ENCODE measurements at regions not wholly inside any gene's neighbourhood (a gene's known extent, or its start where the extent isn't known, plus 50 kb on each side); places are given as distances from the start of the nearest gene placed in this dataset.
"Not testable (repeated sequence)": the region's sequence is repeated elsewhere in the genome, so short reads cannot be mapped to it uniquely, and the experiment has no call there.

DNA sequence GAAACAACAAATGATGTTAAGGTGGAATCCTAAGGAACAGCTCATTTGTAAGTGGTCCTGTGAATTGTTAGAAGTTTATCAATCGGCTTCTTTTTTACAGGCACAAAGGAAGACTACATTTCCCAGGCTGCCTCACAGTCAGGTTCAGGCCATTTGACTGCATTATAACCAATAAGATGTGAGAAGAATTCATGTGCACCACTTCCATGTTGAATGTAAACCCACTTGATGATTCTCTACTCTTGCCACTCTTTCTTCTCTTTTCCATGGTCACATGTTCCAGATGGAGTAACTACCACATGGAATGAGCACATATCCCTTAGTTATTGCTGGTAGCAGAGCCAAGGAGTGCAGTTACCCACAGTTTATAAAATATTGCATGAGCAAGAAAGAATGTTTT lies 67.1 kb upstream of the GZMB start:
- Mint-ChIP-seq H3K27ac (ENCODE audit: unreplicated experiment) (no peak overlapping the region), H3K36me3 (ENCODE audit: unreplicated experiment) (no peaks in the 10 kb centered on the region), H3K4me1 (ENCODE audit: unreplicated experiment) (no peaks in the 10 kb centered on the region), H3K9me3 (ENCODE audit: unreplicated experiment) (no peaks in the 10 kb centered on the region), H3K4me3 (ENCODE audit: unreplicated experiment) (no peak overlapping the region), H3K27me3 (ENCODE audit: unreplicated experiment) (no peaks in the 10 kb centered on the region)
- DNase-seq (ENCODE audit: extremely low spot score, unreplicated experiment) = no peak
- TF ChIP-seq, protein P1, sequence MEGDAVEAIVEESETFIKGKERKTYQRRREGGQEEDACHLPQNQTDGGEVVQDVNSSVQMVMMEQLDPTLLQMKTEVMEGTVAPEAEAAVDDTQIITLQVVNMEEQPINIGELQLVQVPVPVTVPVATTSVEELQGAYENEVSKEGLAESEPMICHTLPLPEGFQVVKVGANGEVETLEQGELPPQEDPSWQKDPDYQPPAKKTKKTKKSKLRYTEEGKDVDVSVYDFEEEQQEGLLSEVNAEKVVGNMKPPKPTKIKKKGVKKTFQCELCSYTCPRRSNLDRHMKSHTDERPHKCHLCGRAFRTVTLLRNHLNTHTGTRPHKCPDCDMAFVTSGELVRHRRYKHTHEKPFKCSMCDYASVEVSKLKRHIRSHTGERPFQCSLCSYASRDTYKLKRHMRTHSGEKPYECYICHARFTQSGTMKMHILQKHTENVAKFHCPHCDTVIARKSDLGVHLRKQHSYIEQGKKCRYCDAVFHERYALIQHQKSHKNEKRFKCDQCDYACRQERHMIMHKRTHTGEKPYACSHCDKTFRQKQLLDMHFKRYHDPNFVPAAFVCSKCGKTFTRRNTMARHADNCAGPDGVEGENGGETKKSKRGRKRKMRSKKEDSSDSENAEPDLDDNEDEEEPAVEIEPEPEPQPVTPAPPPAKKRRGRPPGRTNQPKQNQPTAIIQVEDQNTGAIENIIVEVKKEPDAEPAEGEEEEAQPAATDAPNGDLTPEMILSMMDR (IDR thresholded peaks at IDR 0.05) = no peak

DNA sequence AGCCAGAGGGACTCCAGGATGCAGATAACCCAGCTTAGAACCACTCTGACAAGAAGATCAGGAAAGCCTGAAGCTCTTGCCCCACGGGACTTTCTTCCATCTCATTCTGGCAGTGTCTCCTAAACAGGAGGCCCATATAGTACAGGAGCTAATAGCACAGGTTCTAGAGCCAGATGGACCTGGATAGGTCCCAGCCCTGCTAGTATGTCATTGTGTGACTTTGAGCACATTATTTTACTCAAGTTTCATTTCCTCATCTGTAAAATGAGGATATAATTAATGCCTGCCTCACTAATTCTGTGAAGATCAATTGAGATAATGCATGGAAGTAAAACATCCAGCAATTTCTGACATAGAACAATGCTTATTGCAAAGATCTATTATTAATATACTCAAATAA lies 66.5 kb upstream of the GZMB start:
- no peak for DNase-seq (ENCODE audit: extremely low spot score, unreplicated experiment)
- Mint-ChIP-seq H3K4me3 (ENCODE audit: unreplicated experiment) (no peak overlapping the region), H3K4me1 (ENCODE audit: unreplicated experiment) (no peaks in the 10 kb centered on the region), H3K27ac (ENCODE audit: unreplicated experiment) (no peak overlapping the region), H3K9me3 (ENCODE audit: unreplicated experiment) (no peaks in the 10 kb centered on the region), H3K27me3 (ENCODE audit: unreplicated experiment) (no peaks in the 10 kb centered on the region), H3K36me3 (ENCODE audit: unreplicated experiment) (no peaks in the 10 kb centered on the region)
- TF ChIP-seq, protein P1 (IDR thresholded peaks at IDR 0.05) = no peak

DNA sequence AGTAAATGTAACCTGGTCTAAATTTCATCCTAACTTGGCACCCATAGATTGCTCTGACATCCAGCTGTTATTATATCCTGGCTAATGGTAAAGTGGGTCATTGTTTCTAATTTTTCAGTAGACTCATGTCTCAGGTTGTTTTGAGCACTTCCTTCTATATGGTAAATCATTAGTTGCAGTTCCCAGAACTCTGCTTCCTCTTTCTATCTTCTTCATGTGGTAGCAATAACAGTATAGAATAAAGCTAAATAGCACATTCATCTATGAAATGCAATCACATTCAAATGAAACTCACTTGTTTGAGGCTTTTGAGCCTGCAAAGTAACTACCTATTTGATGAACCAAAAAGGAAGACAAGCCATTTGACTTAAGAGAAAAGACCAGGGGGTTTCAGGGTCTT lies 65.1 kb upstream of the GZMB start:
- TF ChIP-seq, protein P1 (IDR thresholded peaks at IDR 0.05) = no peak
- H3K9me3 Mint-ChIP-seq (ENCODE audit: unreplicated experiment) = no peaks in the 10 kb centered on the region
- no peaks in the 10 kb centered on the region for H3K36me3 Mint-ChIP-seq (ENCODE audit: unreplicated experiment)
- H3K27me3 Mint-ChIP-seq (ENCODE audit: unreplicated experiment) = no peaks in the 10 kb centered on the region
- DNase-seq (ENCODE audit: extremely low spot score, unreplicated experiment) = no peak
- H3K27ac Mint-ChIP-seq (ENCODE audit: unreplicated experiment) = no peak overlapping the region
- no peak overlapping the region for H3K4me3 Mint-ChIP-seq (ENCODE audit: unreplicated experiment)
- no peaks in the 10 kb centered on the region for H3K4me1 Mint-ChIP-seq (ENCODE audit: unreplicated experiment)

DNA sequence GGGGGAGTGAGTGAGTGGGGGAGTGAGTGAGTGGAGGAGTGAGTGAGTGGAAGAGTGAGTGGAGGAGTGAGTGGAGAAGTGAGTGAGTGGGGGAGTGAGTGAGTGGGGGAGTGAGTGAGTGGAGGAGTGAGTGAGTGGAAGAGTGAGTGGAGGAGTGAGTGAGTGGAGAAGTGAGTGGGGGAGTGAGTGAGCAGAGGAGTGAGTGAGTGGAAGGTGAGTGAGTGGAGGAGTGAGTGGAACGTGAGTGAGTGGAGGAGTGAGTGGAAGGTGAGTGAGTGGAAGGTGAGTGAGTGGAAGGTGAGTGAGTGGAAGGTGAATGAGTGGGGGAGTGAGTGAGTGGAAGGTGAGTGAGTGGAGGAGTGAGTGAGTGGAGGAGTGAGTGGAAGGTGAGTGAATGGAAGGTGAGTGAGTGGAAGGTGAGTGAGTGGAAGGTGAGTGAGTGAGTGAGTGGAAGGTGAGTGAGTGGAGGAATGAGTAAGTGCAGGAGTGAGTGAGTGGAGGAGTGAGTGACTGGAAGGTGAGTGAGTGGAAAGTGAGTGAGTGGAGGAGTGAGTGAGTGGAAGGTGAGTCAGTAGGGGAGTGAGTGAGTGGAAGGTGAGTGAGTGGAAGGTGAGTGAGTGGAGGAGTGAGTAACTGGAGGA lies 62.4 kb upstream of the GZMB start:
- not testable (repeated sequence) for H3K27me3 Mint-ChIP-seq (ENCODE audit: unreplicated experiment); H3K4me3 Mint-ChIP-seq (ENCODE audit: unreplicated experiment); H3K36me3 Mint-ChIP-seq (ENCODE audit: unreplicated experiment); H3K9me3 Mint-ChIP-seq (ENCODE audit: unreplicated experiment); DNase-seq (ENCODE audit: extremely low spot score, unreplicated experiment); H3K27ac Mint-ChIP-seq (ENCODE audit: unreplicated experiment); H3K4me1 Mint-ChIP-seq (ENCODE audit: unreplicated experiment)

DNA sequence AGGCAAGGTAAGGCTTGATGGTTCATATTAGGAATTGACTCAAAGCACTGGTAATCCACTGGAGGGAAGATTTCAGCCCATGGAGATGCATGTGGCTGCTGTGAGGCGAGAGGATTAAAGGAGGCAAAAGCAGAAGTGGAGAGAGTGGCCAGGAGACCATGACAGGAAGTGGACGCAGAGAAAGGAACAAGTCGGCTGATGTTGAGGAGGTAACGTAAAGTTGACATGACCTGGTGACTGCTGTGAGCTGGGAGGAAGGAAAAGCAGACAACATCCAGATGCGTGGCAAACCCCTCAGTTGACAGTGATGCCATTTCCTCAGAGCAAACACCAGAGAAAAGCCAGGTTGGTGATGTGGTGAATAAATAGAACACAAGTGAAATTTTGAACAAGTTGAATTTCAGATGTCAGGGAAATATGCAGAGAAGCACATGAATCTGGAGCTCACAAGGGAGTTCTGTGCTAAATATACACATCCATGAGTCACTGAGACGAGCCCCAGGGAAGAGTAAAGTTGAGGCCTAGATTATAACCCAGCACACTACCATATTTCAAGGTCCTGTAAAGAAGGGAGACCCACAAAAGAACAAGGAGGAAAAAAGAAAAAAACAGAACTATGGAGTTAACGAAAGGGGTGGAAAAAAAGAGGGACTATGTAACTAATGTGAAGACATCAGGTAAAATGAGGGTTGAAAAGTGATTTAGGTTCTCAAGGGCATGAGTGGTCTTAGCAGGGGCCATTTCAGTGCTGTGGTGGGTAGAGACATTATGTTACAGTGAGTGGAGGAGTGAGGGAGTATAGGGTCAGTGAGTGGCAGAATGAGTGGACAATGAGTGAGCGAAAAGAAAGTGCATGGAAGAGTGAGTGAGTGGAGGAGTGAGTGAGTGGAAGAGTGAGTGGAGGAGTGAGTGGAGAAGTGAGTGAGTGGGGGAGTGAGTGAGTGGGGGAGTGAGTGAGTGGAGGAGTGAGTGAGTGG lies 61.6 kb upstream of the GZMB start:
- no peak overlapping the region for H3K27ac Mint-ChIP-seq (ENCODE audit: unreplicated experiment)
- no peaks in the 10 kb centered on the region for H3K4me1 Mint-ChIP-seq (ENCODE audit: unreplicated experiment)
- no peaks in the 10 kb centered on the region for H3K9me3 Mint-ChIP-seq (ENCODE audit: unreplicated experiment)
- H3K36me3 Mint-ChIP-seq (ENCODE audit: unreplicated experiment) = no peaks in the 10 kb centered on the region
- TF ChIP-seq, protein P1 (IDR thresholded peaks at IDR 0.05) = no peak
- H3K27me3 Mint-ChIP-seq (ENCODE audit: unreplicated experiment) = no peaks in the 10 kb centered on the region
- no peak for DNase-seq (ENCODE audit: extremely low spot score, unreplicated experiment)
- H3K4me3 Mint-ChIP-seq (ENCODE audit: unreplicated experiment) = no peak overlapping the region
